ENCODE measurements at regions not wholly inside any gene's neighbourhood (a gene's known extent, or its start where the extent isn't known, plus 50 kb on each side); places are given as distances from the start of the nearest gene placed in this dataset.

GRCh38 chr10:2414562-2414961 lies 652.8 kb upstream of the PFKP start:
- Histone ChIP-seq H3K4me3 (no peak overlapping the region), H3K4me1 (no peaks in the 10 kb centered on the region), H3K27ac (no peak overlapping the region), H3K27me3 (no peaks in the 10 kb centered on the region), H3K36me3 (no peaks in the 10 kb centered on the region), H3K9me3 (no peaks in the 10 kb centered on the region)
- no peak for DNase-seq
- ATAC-seq, result no peak
- TF ChIP-seq, protein P1, sequence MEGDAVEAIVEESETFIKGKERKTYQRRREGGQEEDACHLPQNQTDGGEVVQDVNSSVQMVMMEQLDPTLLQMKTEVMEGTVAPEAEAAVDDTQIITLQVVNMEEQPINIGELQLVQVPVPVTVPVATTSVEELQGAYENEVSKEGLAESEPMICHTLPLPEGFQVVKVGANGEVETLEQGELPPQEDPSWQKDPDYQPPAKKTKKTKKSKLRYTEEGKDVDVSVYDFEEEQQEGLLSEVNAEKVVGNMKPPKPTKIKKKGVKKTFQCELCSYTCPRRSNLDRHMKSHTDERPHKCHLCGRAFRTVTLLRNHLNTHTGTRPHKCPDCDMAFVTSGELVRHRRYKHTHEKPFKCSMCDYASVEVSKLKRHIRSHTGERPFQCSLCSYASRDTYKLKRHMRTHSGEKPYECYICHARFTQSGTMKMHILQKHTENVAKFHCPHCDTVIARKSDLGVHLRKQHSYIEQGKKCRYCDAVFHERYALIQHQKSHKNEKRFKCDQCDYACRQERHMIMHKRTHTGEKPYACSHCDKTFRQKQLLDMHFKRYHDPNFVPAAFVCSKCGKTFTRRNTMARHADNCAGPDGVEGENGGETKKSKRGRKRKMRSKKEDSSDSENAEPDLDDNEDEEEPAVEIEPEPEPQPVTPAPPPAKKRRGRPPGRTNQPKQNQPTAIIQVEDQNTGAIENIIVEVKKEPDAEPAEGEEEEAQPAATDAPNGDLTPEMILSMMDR (IDR thresholded peaks at IDR 0.05), result no peak
- no peak for TF ChIP-seq POLR2A (IDR thresholded peaks at IDR 0.05)
- intact Hi-C loops (cut with DNase I), result no loop called here
- WGBS (ENCODE audit: insufficient coverage, low coverage, low lambda C conversion rate, missing lambda C conversion rate), result 53% methylated on average over 4 of the region's 4 CpGs

DNA sequence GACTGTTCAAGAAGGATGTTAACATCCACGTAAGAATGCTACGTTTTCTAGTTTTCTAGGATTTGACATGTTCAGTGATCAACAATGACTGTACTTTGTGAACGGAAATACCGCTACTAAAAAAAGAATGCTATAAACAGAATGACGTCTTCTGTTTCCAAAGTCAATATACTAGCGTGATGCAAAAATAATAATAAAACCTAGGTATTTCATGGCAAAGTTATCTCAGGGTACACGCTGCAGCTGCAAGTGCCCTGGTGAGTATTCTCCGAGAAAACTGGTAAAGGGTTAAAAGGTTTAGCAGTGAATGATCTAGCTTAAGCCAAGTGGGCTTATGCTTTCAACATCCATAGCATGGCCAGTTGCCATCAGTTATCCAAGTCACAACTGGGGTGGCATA lies 653.3 kb upstream of the PFKP start:
- 60% methylated on average over 8 of the region's 8 CpGs for WGBS (ENCODE audit: insufficient coverage, low coverage, low lambda C conversion rate, missing lambda C conversion rate)
- Histone ChIP-seq H3K4me3 (no peak overlapping the region), H3K36me3 (no peaks in the 10 kb centered on the region), H3K9me3 (no peaks in the 10 kb centered on the region), H3K27ac (no peak overlapping the region), H3K4me1 (no peaks in the 10 kb centered on the region), H3K27me3 (no peaks in the 10 kb centered on the region)
- ATAC-seq (no peak), DNase-seq (no peak)
- TF ChIP-seq, protein P1 (IDR thresholded peaks at IDR 0.05), result no peak
- TF ChIP-seq POLR2A (IDR thresholded peaks at IDR 0.05), result no peak
- intact Hi-C loops (cut with DNase I), result no loop called here

- ATAC-seq (no peak), DNase-seq (no peak)
- no peaks in the 10 kb centered on the region for H3K4me1 ChIP-seq
- no peak overlapping the region for H3K4me3 ChIP-seq
- intact Hi-C loops (cut with DNase I), result no loop called here
- TF ChIP-seq, protein P1 (IDR thresholded peaks at IDR 0.05), result no peak
- TF ChIP-seq POLR2A (IDR thresholded peaks at IDR 0.05), result no peak
- H3K9me3 ChIP-seq, result no peaks in the 10 kb centered on the region
- no peaks in the 10 kb centered on the region for H3K27me3 ChIP-seq
- H3K36me3 ChIP-seq, result no peaks in the 10 kb centered on the region
- WGBS (ENCODE audit: insufficient coverage, low coverage, low lambda C conversion rate, missing lambda C conversion rate), result 62% methylated on average over 4 of the region's 4 CpGs
- no peak overlapping the region for H3K27ac ChIP-seq
Measured at GRCh38 chr10:2410049-2410448, 657.3 kb upstream of the PFKP start.

DNA sequence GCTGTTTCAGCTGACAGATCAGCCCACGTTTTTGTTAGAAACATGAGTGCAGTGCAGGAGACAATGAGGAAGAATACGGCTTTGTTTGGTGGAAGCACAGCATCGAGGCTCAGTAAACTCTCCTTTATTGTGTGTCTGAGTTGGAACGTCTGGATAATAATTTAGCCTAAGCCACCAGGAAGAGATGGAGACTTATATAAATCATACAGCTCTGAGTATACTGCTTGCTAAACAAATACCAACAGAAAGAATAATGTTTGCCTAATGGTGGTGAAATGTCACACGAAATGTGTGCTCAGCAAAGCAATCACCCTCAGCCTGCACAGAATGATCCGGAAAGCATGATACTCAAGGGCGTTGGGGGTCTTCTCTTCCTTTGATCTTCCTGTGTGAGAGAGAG lies 664.1 kb upstream of the ADARB2 start:
- intact Hi-C loops (cut with DNase I), result no loop called here
- Histone ChIP-seq H3K36me3 (no peaks in the 10 kb centered on the region), H3K27me3 (no peaks in the 10 kb centered on the region), H3K9me3 (no peaks in the 10 kb centered on the region), H3K27ac (no peak overlapping the region), H3K4me3 (no peak overlapping the region), H3K4me1 (no peaks in the 10 kb centered on the region)
- WGBS (ENCODE audit: insufficient coverage, low coverage, low lambda C conversion rate, missing lambda C conversion rate), result 24% methylated on average over 7 of the region's 7 CpGs
- DNase-seq, result no peak
- TF ChIP-seq, protein P1 (IDR thresholded peaks at IDR 0.05), result no peak
- TF ChIP-seq POLR2A (IDR thresholded peaks at IDR 0.05), result no peak
- ATAC-seq, result no peak

DNA sequence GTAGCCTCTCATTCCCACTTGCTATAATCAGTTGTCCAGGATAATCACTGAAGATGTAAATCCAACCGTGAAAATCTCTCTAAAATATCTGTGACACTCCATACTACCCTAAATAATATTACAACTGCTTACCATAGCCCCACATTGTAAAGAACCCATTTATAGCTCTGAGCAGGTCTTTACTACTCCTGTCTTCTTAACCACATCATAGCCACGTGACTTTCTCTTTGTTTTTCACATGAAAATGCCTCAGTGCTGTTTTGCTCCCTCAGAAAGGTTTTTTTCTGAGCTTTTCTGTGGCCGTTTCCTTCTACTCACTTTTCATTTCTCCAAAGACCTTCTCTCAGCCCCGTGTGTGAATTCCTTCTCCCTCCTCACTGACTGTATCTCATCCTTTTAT lies 662.2 kb upstream of the ADARB2 start:
- H3K4me3 ChIP-seq, result no peak overlapping the region
- intact Hi-C loops (cut with DNase I), result no loop called here
- no peak for DNase-seq
- ATAC-seq, result no peak
- no peaks in the 10 kb centered on the region for H3K27me3 ChIP-seq
- no peak overlapping the region for H3K27ac ChIP-seq
- TF ChIP-seq, protein P1 (IDR thresholded peaks at IDR 0.05), result no peak
- no peak for TF ChIP-seq POLR2A (IDR thresholded peaks at IDR 0.05)
- H3K4me1 ChIP-seq, result no peaks in the 10 kb centered on the region
- H3K36me3 ChIP-seq, result no peaks in the 10 kb centered on the region
- WGBS (ENCODE audit: insufficient coverage, low coverage, low lambda C conversion rate, missing lambda C conversion rate), result 37% methylated on average over 4 of the region's 4 CpGs
- no peaks in the 10 kb centered on the region for H3K9me3 ChIP-seq

All from right lobe of liver (tissue), 6 donors.